ENCODE measurements at regions not wholly inside any gene's neighbourhood (a gene's known extent, or its start where the extent isn't known, plus 50 kb on each side); places are given as distances from the start of the nearest gene placed in this dataset.

GRCh38 chr4:160136021-160136420, 1033.1 kb downstream of the RAPGEF2 start:
- TF ChIP-seq CTCF (conservative IDR thresholded peaks at IDR 0.05 in 1 of 2, IDR thresholded peaks at IDR 0.05 in 1 of 2; ENCODE audit: low read depth in 1 of 2, low read length in 2 of 2) (no peak), EZH2 (IDR thresholded peaks at IDR 0.05; ENCODE audit: low read length, missing control alignments) (no peak)

Data from fibroblast of lung (primary cell).